ENCODE measurements at regions not wholly inside any gene's neighbourhood (a gene's known extent, or its start where the extent isn't known, plus 50 kb on each side); places are given as distances from the start of the nearest gene placed in this dataset.

DNA sequence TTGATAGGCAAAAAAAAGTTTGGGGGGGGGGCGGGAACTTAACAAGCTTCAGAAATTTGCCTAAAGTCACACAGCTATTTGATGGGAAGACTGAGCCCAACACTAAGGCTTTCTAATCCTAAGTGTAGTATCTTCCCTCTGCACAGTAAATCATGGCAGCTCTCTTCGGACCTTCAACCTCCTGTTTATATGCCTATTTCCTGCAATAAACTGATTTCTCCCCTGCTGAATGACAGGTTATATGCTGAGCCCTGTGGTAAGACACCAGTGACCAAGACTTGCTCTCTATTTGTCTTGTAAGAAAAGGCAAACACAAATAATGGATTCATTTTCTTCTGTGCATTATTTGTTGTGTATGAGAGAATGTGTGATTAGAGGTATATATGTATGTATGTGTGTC is 355.8 kb upstream of the ARRDC4 start:
- no peak overlapping the region for H3K27ac Mint-ChIP-seq (ENCODE audit: unreplicated experiment)
- CTCF ChIA-PET: no interaction called here
- intact Hi-C loops (cut with micrococcal nuclease; ENCODE audit: unreplicated experiment): no loop called here
- H3K36me3 Mint-ChIP-seq (ENCODE audit: insufficient read depth, unreplicated experiment): no peaks in the 10 kb centered on the region
- H3K9me3 Mint-ChIP-seq (ENCODE audit: low read depth, unreplicated experiment): peaks cover 8% of the 10 kb centered on the region
- TF ChIP-seq CTCF (IDR thresholded peaks at IDR 0.05; ENCODE audit: unreplicated experiment): no peak
- no peak overlapping the region for H3K4me3 Mint-ChIP-seq (ENCODE audit: low read depth, unreplicated experiment)
- H3K4me1 Mint-ChIP-seq (ENCODE audit: low read depth, unreplicated experiment): no peaks in the 10 kb centered on the region
- no TSS peak for BruUV-seq (replicated peaks)
- DNase-seq: no peak
- no peaks in the 10 kb centered on the region for H3K27me3 Mint-ChIP-seq (ENCODE audit: unreplicated experiment)

DNA sequence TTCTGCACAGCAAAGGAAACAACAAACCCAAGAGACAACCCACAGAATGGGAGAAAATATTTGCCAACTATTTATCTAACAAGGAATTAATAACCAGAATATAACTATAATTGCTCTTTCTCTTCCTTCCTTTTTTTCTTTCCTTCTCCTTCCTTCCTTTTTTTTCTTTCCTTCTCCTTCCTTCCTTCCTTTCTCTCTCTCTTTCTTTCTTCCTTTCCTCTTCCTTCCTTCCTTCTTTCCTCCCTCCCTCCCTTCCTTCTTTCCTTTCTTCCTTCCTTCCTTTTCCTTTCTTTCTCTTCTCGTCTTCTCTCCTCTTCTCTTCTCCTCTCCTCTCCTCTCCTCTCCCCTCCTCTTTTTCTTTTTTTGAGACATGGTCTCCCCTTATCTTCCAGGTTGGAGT is 345.4 kb upstream of the ARRDC4 start:
- intact Hi-C loops (cut with micrococcal nuclease; ENCODE audit: unreplicated experiment): no loop called here
- H3K27me3 Mint-ChIP-seq (ENCODE audit: unreplicated experiment): no peaks in the 10 kb centered on the region
- H3K27ac Mint-ChIP-seq (ENCODE audit: unreplicated experiment): no peak overlapping the region
- no TSS peak for BruUV-seq (replicated peaks)
- TF ChIP-seq CTCF (IDR thresholded peaks at IDR 0.05; ENCODE audit: unreplicated experiment): no peak
- no peaks in the 10 kb centered on the region for H3K36me3 Mint-ChIP-seq (ENCODE audit: insufficient read depth, unreplicated experiment)
- no peak for DNase-seq
- H3K4me3 Mint-ChIP-seq (ENCODE audit: low read depth, unreplicated experiment): no peak overlapping the region
- H3K9me3 Mint-ChIP-seq (ENCODE audit: low read depth, unreplicated experiment): peaks cover 19% of the 10 kb centered on the region
- no peaks in the 10 kb centered on the region for H3K4me1 Mint-ChIP-seq (ENCODE audit: low read depth, unreplicated experiment)
- CTCF ChIA-PET: no interaction called here

- H3K4me3 Mint-ChIP-seq (ENCODE audit: low read depth, unreplicated experiment): no peak overlapping the region
- no peak for TF ChIP-seq CTCF (IDR thresholded peaks at IDR 0.05; ENCODE audit: unreplicated experiment)
- no peaks in the 10 kb centered on the region for H3K4me1 Mint-ChIP-seq (ENCODE audit: low read depth, unreplicated experiment)
- no peak overlapping the region for H3K27ac Mint-ChIP-seq (ENCODE audit: unreplicated experiment)
- BruUV-seq (replicated peaks): no TSS peak
- peaks cover 11% of the 10 kb centered on the region for H3K9me3 Mint-ChIP-seq (ENCODE audit: low read depth, unreplicated experiment)
- no peaks in the 10 kb centered on the region for H3K27me3 Mint-ChIP-seq (ENCODE audit: unreplicated experiment)
- H3K36me3 Mint-ChIP-seq (ENCODE audit: insufficient read depth, unreplicated experiment): no peaks in the 10 kb centered on the region
- CTCF ChIA-PET: no interaction called here
- intact Hi-C loops (cut with micrococcal nuclease; ENCODE audit: unreplicated experiment): no loop called here
- DNase-seq: no peak
Measured at GRCh38 chr15:97623091-97623661, 337.3 kb upstream of the ARRDC4 start.

- H3K36me3 Mint-ChIP-seq (ENCODE audit: insufficient read depth, unreplicated experiment): no peaks in the 10 kb centered on the region
- H3K27ac Mint-ChIP-seq (ENCODE audit: unreplicated experiment): no peak overlapping the region
- CTCF ChIA-PET: interaction anchor here (0.7 kb wide), 1 partner anchor 185 kb away, joined by 3 read pairs; no protein-coding TSS in a partner anchor
- no peak overlapping the region for H3K4me3 Mint-ChIP-seq (ENCODE audit: low read depth, unreplicated experiment)
- intact Hi-C loops (cut with micrococcal nuclease; ENCODE audit: unreplicated experiment): no loop called here
- H3K4me1 Mint-ChIP-seq (ENCODE audit: low read depth, unreplicated experiment): no peaks in the 10 kb centered on the region
- DNase-seq: no peak
- TF ChIP-seq CTCF (IDR thresholded peaks at IDR 0.05; ENCODE audit: unreplicated experiment): no peak
- no TSS peak for BruUV-seq (replicated peaks)
- H3K27me3 Mint-ChIP-seq (ENCODE audit: unreplicated experiment): no peaks in the 10 kb centered on the region
- H3K9me3 Mint-ChIP-seq (ENCODE audit: low read depth, unreplicated experiment): peaks cover 14% of the 10 kb centered on the region
Measured at GRCh38 chr15:97627634-97628033, 332.9 kb upstream of the ARRDC4 start.

Measured in Calu3 (cell line).